Caki2 (cell line): ENCODE measurements at regions not wholly inside any gene's neighbourhood (a gene's known extent, or its start where the extent isn't known, plus 50 kb on each side); places are given as distances from the start of the nearest gene placed in this dataset.
"Not testable (repeated sequence)": the region's sequence is repeated elsewhere in the genome, so short reads cannot be mapped to it uniquely, and the experiment has no call there.

Experiments
- DNase-seq: peaks from one replicate; pipeline ENCODE4 v3.0.0-alpha.2; 2015; ENCODE audit warnings: low read depth
- in situ Hi-C: cut with HindIII; loops from 2 replicates; pipeline ENCODE4 v1.10.0; 2016; ENCODE audit warnings: low sequenced_read_pairs, low pct_unique_long_range_greater_than_20kb, mixed read lengths

GRCh38 chr21:35829067-35829466 lies 231.3 kb downstream of the SETD4 start:
- DNase-seq = no peak
- in situ Hi-C loops = no loop called here

GRCh38 chr21:35828161-35828560 lies 232.2 kb downstream of the SETD4 start:
- in situ Hi-C loops = no loop called here
- no peak for DNase-seq

GRCh38 chr21:35827004-35827403 lies 233.3 kb downstream of the SETD4 start:
- no peak for DNase-seq
- in situ Hi-C loops = no loop called here

GRCh38 chr21:35825370-35826353 lies 234.7 kb downstream of the SETD4 start:
- no peak for DNase-seq
- in situ Hi-C loops = no loop called here

GRCh38 chr21:35824136-35824535 lies 236.2 kb downstream of the SETD4 start:
- in situ Hi-C loops = no loop called here
- no peak for DNase-seq

GRCh38 chr21:35819134-35819533 lies 241.2 kb downstream of the SETD4 start:
- in situ Hi-C loops = no loop called here
- DNase-seq = no peak

- in situ Hi-C loops = no loop called here
- DNase-seq = no peak
Measured at GRCh38 chr21:35818597-35818996, 241.7 kb downstream of the SETD4 start.

GRCh38 chr21:35814858-35815619 lies 245.3 kb downstream of the SETD4 start:
- no peak for DNase-seq
- in situ Hi-C loops = no loop called here

- in situ Hi-C loops = no loop called here
- DNase-seq = no peak
Measured at GRCh38 chr21:35812679-35813078, 247.6 kb downstream of the SETD4 start.

GRCh38 chr21:35811191-35811806 lies 249.0 kb downstream of the SETD4 start:
- in situ Hi-C loops = no loop called here
- DNase-seq = no peak

- in situ Hi-C loops = no loop called here
- DNase-seq = no peak
Measured at GRCh38 chr21:35810431-35810970, 249.8 kb downstream of the SETD4 start.

- DNase-seq = no peak
- in situ Hi-C loops = no loop called here
Measured at GRCh38 chr21:35801391-35801790, 258.9 kb downstream of the SETD4 start.

- in situ Hi-C loops, DNase-seq: not testable (repeated sequence)
Measured at GRCh38 chr21:35800796-35801385, 259.4 kb downstream of the SETD4 start.

- no peak for DNase-seq
- in situ Hi-C loops = no loop called here
Measured at GRCh38 chr21:35796844-35797243, 263.5 kb downstream of the SETD4 start.

- in situ Hi-C loops, DNase-seq: not testable (repeated sequence)
Measured at GRCh38 chr21:35794527-35794926, 265.8 kb downstream of the SETD4 start.

GRCh38 chr21:35792569-35793305 lies 267.6 kb downstream of the SETD4 start:
- DNase-seq = no peak
- in situ Hi-C loops = no loop called here

GRCh38 chr21:35791541-35792325 lies 268.6 kb downstream of the SETD4 start:
- DNase-seq = no peak
- in situ Hi-C loops = no loop called here
